Stimulated activated CD4-positive, alpha-beta T cell treated with anti-CD3 and anti-CD28 coated beads, Interleukin-1b, Interleukin-23, amount 100 ng/mL, for 24 hours (primary cell): ENCODE measurements at regions not wholly inside any gene's neighbourhood (a gene's known extent, or its start where the extent isn't known, plus 50 kb on each side); places are given as distances from the start of the nearest gene placed in this dataset.

ENCODE experiments used
- DNase-seq, 4 experiments: peaks; one replicate each; pipeline ENCODE4 v3.0.0-alpha.2; 2020; ENCODE audit warnings: low read depth in 4 of 4, low spot score in 1 of 4

GRCh38 chr5:174159327-174160114 lies 114.0 kb downstream of the NSG2 start:
- no peak for DNase-seq

GRCh38 chr5:174165406-174165805 lies 119.9 kb downstream of the NSG2 start:
- DNase-seq: no peak

- DNase-seq: no peak
Observed at GRCh38 chr5:174166231-174167079, 120.9 kb downstream of the NSG2 start.

GRCh38 chr5:174167080-174167910 lies 121.8 kb downstream of the NSG2 start:
- DNase-seq: no peak

- no peak for DNase-seq
Observed at GRCh38 chr5:174172152-174172551, 126.6 kb downstream of the NSG2 start.

GRCh38 chr5:174172566-174172965 lies 127.1 kb downstream of the NSG2 start:
- no peak for DNase-seq

- DNase-seq: no peak
Observed at GRCh38 chr5:174173766-174174165, 128.3 kb downstream of the NSG2 start.

GRCh38 chr5:174175716-174176268 lies 130.3 kb downstream of the NSG2 start:
- no peak for DNase-seq

- no peak for DNase-seq
Observed at GRCh38 chr5:174176511-174176910, 131.0 kb downstream of the NSG2 start.

GRCh38 chr5:174177531-174177930 lies 132.0 kb downstream of the NSG2 start:
- no peak for DNase-seq

GRCh38 chr5:174177976-174178605 lies 132.6 kb downstream of the NSG2 start:
- DNase-seq: no peak

GRCh38 chr5:174180639-174181038 lies 135.1 kb downstream of the NSG2 start:
- no peak for DNase-seq

GRCh38 chr5:174182111-174182510 lies 136.6 kb downstream of the NSG2 start:
- DNase-seq: no peak

GRCh38 chr5:174183701-174184100 lies 138.2 kb downstream of the NSG2 start:
- DNase-seq: no peak

- DNase-seq: no peak
Observed at GRCh38 chr5:174185506-174185905, 140.0 kb downstream of the NSG2 start.

GRCh38 chr5:174186096-174186695 lies 140.7 kb downstream of the NSG2 start:
- no peak for DNase-seq

- DNase-seq: no peak
Observed at GRCh38 chr5:174187001-174187400, 141.5 kb downstream of the NSG2 start.

- no peak for DNase-seq
Observed at GRCh38 chr5:174187481-174187880, 142.0 kb downstream of the NSG2 start.

GRCh38 chr5:174188295-174188694 lies 142.8 kb downstream of the NSG2 start:
- DNase-seq: no peak
